ENCODE measurements at regions not wholly inside any gene's neighbourhood (a gene's known extent, or its start where the extent isn't known, plus 50 kb on each side); places are given as distances from the start of the nearest gene placed in this dataset.
"Not testable (repeated sequence)": the region's sequence is repeated elsewhere in the genome, so short reads cannot be mapped to it uniquely, and the experiment has no call there.

- ChIA-PET POLR2A (no interaction called here), CTCF (no interaction called here)
- H3K9me1 ChIP-seq (replicated peaks; ENCODE audit: control insufficient read depth, extremely low read depth, insufficient read depth, low read length), result no peaks in the 10 kb centered on the region
- no peak overlapping the region for H2AFZ ChIP-seq (ENCODE audit: low read depth, low read length)
- TF ChIP-seq MAX (IDR thresholded peaks at IDR 0.05; ENCODE audit: insufficient read depth, insufficient read length), result no peak
- no peak for TF ChIP-seq POLR2AphosphoS5 (IDR thresholded peaks at IDR 0.05; ENCODE audit: insufficient read depth, low read depth, low read length)
- no peak for TF ChIP-seq JUN (IDR thresholded peaks at IDR 0.05; ENCODE audit: borderline replicate concordance, insufficient read depth, insufficient read length, low read depth)
- no peak for TF ChIP-seq EZH2 (IDR thresholded peaks at IDR 0.05; ENCODE audit: borderline replicate concordance, low read depth, low read length, severe bottlenecking)
- TF ChIP-seq GATA2 (IDR thresholded peaks at IDR 0.05; ENCODE audit: insufficient read depth, insufficient read length, low read depth, low read length), result no peak
- TF ChIP-seq FOS (IDR thresholded peaks at IDR 0.05; ENCODE audit: borderline replicate concordance, insufficient read depth, low read length), result no peak
- H3K36me3 ChIP-seq (ENCODE audit: control insufficient read depth in 2 of 2, extremely low read depth in 1 of 2, insufficient read depth in 2 of 2, low read length in 2 of 2), result no peaks in the 10 kb centered on the region
- H3K79me2 ChIP-seq (ENCODE audit: control insufficient read depth, insufficient read depth, low read length), result no peaks in the 10 kb centered on the region
- FAIRE-seq (no peak), DNase-seq (ENCODE audit: low read depth, low spot score) (no peak)
- H3K4me2 ChIP-seq (ENCODE audit: insufficient read depth, low read length), result no peak overlapping the region
- H3K27me3 ChIP-seq (ENCODE audit: control insufficient read depth in 2 of 2, insufficient read depth in 2 of 2, low read length in 2 of 2), result peaks cover 7 to 8% of the 10 kb centered on the region in 2 experiments
- BruUV-seq (replicated peaks), result no TSS peak
- H3K9me3 ChIP-seq (replicated peaks; ENCODE audit: control insufficient read depth, insufficient read depth, low read length), result no peaks in the 10 kb centered on the region
- H3K4me3 ChIP-seq (replicated peaks in 1 of 3; ENCODE audit: insufficient read depth in 1 of 3, low read depth in 1 of 3, low read length in 3 of 3), result no peak overlapping the region
- H3K27ac ChIP-seq (ENCODE audit: insufficient read depth, low read depth, low read length), result no peak overlapping the region
- intact Hi-C loops (cut with micrococcal nuclease) (no loop called here), dilution Hi-C loops (cut with MboI; ENCODE audit: extremely low pct_ligation_motif_present, low sequenced_read_pairs) (no loop called here)
- no peaks in the 10 kb centered on the region for H4K20me1 ChIP-seq (replicated peaks; ENCODE audit: control insufficient read depth, extremely low read depth, insufficient read depth, low read length)
- no peaks in the 10 kb centered on the region for H3K4me1 ChIP-seq (ENCODE audit: control insufficient read depth, extremely low read depth, insufficient read depth, low read length)
- no peak overlapping the region for H3K9ac ChIP-seq (replicated peaks; ENCODE audit: extremely low read depth, insufficient read depth, low read length)
These were observed 113.8 kb downstream of the ANXA2 start for GRCh38 chr15:60283936-60284335.

- H3K4me2 ChIP-seq (ENCODE audit: insufficient read depth, low read length); CTCF ChIA-PET; H3K27me3 ChIP-seq (ENCODE audit: control insufficient read depth in 2 of 2, insufficient read depth in 2 of 2, low read length in 2 of 2); dilution Hi-C loops (cut with MboI; ENCODE audit: extremely low pct_ligation_motif_present, low sequenced_read_pairs); DNase-seq (ENCODE audit: low read depth, low spot score); intact Hi-C loops (cut with micrococcal nuclease); H2AFZ ChIP-seq (ENCODE audit: low read depth, low read length); H4K20me1 ChIP-seq (replicated peaks; ENCODE audit: control insufficient read depth, extremely low read depth, insufficient read depth, low read length); H3K4me1 ChIP-seq (ENCODE audit: control insufficient read depth, extremely low read depth, insufficient read depth, low read length); POLR2A ChIA-PET; H3K27ac ChIP-seq (ENCODE audit: insufficient read depth, low read depth, low read length); H3K4me3 ChIP-seq (replicated peaks in 1 of 3; ENCODE audit: insufficient read depth in 1 of 3, low read depth in 1 of 3, low read length in 3 of 3); H3K79me2 ChIP-seq (ENCODE audit: control insufficient read depth, insufficient read depth, low read length); H3K9me3 ChIP-seq (replicated peaks; ENCODE audit: control insufficient read depth, insufficient read depth, low read length); H3K9ac ChIP-seq (replicated peaks; ENCODE audit: extremely low read depth, insufficient read depth, low read length); H3K9me1 ChIP-seq (replicated peaks; ENCODE audit: control insufficient read depth, extremely low read depth, insufficient read depth, low read length); H3K36me3 ChIP-seq (ENCODE audit: control insufficient read depth in 2 of 2, extremely low read depth in 1 of 2, insufficient read depth in 2 of 2, low read length in 2 of 2); BruUV-seq (replicated peaks); FAIRE-seq: not testable (repeated sequence)
These were observed 101.9 kb downstream of the ANXA2 start for GRCh38 chr15:60295901-60296300.
